HG03342 (cell line): ENCODE measurements at regions not wholly inside any gene's neighbourhood (a gene's known extent, or its start where the extent isn't known, plus 50 kb on each side); places are given as distances from the start of the nearest gene placed in this dataset.
A peak's percentile ranks its signal among the peaks of the same experiment; 100 is the strongest.

Source experiments
- ATAC-seq: cut with Tn5 transposase; IDR thresholded peaks from one replicate; pipeline ENCODE4 v1.9.1; 2021; ENCODE audit warnings: mild to moderate bottlenecking, moderate library complexity; ENCODE audit not compliant: unreplicated experiment

GRCh38 chr12:91610561-91610960 lies 427.9 kb upstream of the DCN start:
- no peak for ATAC-seq

- no peak for ATAC-seq
Measured at GRCh38 chr12:91609283-91609682, 426.7 kb upstream of the DCN start.

GRCh38 chr12:91608542-91608941 lies 425.9 kb upstream of the DCN start:
- no peak for ATAC-seq

GRCh38 chr12:91606662-91607377 lies 424.2 kb upstream of the DCN start:
- ATAC-seq = no peak

GRCh38 chr12:91604897-91605296 lies 422.3 kb upstream of the DCN start:
- no peak for ATAC-seq

GRCh38 chr12:91603060-91603459 lies 420.4 kb upstream of the DCN start:
- no peak for ATAC-seq

- ATAC-seq = no peak
Measured at GRCh38 chr12:91601054-91601453, 418.4 kb upstream of the DCN start.

- ATAC-seq = no peak
Measured at GRCh38 chr12:91594715-91595114, 412.1 kb upstream of the DCN start.

GRCh38 chr12:91591639-91591987 lies 409.0 kb upstream of the DCN start:
- no peak for ATAC-seq

- ATAC-seq = no peak
Measured at GRCh38 chr12:91590966-91591638, 408.5 kb upstream of the DCN start.

- ATAC-seq = no peak
Measured at GRCh38 chr12:91588874-91589454, 406.3 kb upstream of the DCN start.

GRCh38 chr12:91586015-91586414 lies 403.4 kb upstream of the DCN start:
- ATAC-seq = no peak

GRCh38 chr12:91582811-91583210 lies 400.2 kb upstream of the DCN start:
- ATAC-seq = no peak

GRCh38 chr12:91579516-91580263 lies 397.1 kb upstream of the DCN start:
- ATAC-seq = no peak

GRCh38 chr12:91577586-91578539 lies 395.2 kb upstream of the DCN start:
- ATAC-seq = peak; percentile 71

GRCh38 chr12:91576432-91576831 lies 393.8 kb upstream of the DCN start:
- no peak for ATAC-seq

- ATAC-seq = no peak
Measured at GRCh38 chr12:91575630-91576029, 393.0 kb upstream of the DCN start.

GRCh38 chr12:91574975-91575374 lies 392.4 kb upstream of the DCN start:
- ATAC-seq = no peak

GRCh38 chr12:91574391-91574790 lies 391.8 kb upstream of the DCN start:
- ATAC-seq = no peak

- no peak for ATAC-seq
Measured at GRCh38 chr12:91572869-91573268, 390.3 kb upstream of the DCN start.

- ATAC-seq = no peak
Measured at GRCh38 chr12:91567100-91567485, 384.5 kb upstream of the DCN start.
